H1 (cell line): ENCODE measurements at regions not wholly inside any gene's neighbourhood (a gene's known extent, or its start where the extent isn't known, plus 50 kb on each side); places are given as distances from the start of the nearest gene placed in this dataset.

Source experiments
- CTCF ChIA-PET: fragments of 300-600 bp; sonication (Branson Sonifier 250); formaldehyde crosslinking; loops from one replicate; lab custom pipeline; 2021; ENCODE audit not compliant: partially characterized antibody; lab: Charles Lee
- POLR2A ChIA-PET: fragments of 300-600 bp; sonication (Branson Sonifier 250); formaldehyde crosslinking; loops from one replicate; lab custom pipeline; 2021; ENCODE audit warnings: inconsistent platforms; ENCODE audit not compliant: partially characterized antibody; lab: Charles Lee
- DNase-seq, 2 experiments: peaks; one replicate each; pipeline versions ENCODE4 v3.0.0 to v3.0.0-alpha.2; 2010 to 2022; ENCODE audit warnings: low spot score in 2 of 2, low read depth in 1 of 2, mixed read lengths in 1 of 2
- FAIRE-seq: peaks from 2 replicates; lab custom pipeline; 2011; peaks lifted over from hg19 to GRCh38; lab: Jason Lieb, UNC
- H2AFZ ChIP-seq: 2 replicates; pipeline ENCODE4 v1.8.1; 2012; ENCODE audit warnings: low read length, inconsistent platforms
- H2AK5ac ChIP-seq: 2 replicates; pipeline ENCODE4 v1.6.1; 2013; ENCODE audit warnings: low read depth, low read length
- H2BK120ac ChIP-seq: replicated peaks from 2 replicates; pipeline ENCODE3; 2013; ENCODE audit warnings: low read depth, low read length, inconsistent platforms
- H2BK12ac ChIP-seq: 2 replicates; pipeline ENCODE4 v1.6.1; 2013; ENCODE audit warnings: low read depth, low read length
- H2BK15ac ChIP-seq: 2 replicates; pipeline ENCODE4 v1.6.1; 2013; ENCODE audit warnings: low read length
- H2BK20ac ChIP-seq: 2 replicates; pipeline ENCODE4 v1.6.1; 2013; ENCODE audit warnings: low read length
- H2BK5ac ChIP-seq: 2 replicates; pipeline ENCODE4 v1.6.1; 2013; ENCODE audit warnings: low read depth, low read length
- H3K14ac ChIP-seq: 2 replicates; pipeline ENCODE4 v1.6.1; 2013; ENCODE audit warnings: inconsistent platforms; ENCODE audit not compliant: insufficient read length
- H3K18ac ChIP-seq: 2 replicates; pipeline ENCODE4 v1.6.1; 2013; ENCODE audit warnings: low read length; ENCODE audit errors: extremely low read depth
- H3K23ac ChIP-seq: 2 replicates; pipeline ENCODE4 v1.6.1; 2013; ENCODE audit warnings: inconsistent platforms; ENCODE audit not compliant: insufficient read length
- H3K23me2 ChIP-seq: 2 replicates; pipeline ENCODE4 v1.6.1; 2013; ENCODE audit warnings: low read depth, low read length
- H3K27ac ChIP-seq: 2 replicates; pipeline ENCODE4 v1.6.1; 2011; ENCODE audit warnings: low read depth, low read length, inconsistent platforms
- H3K27me3 ChIP-seq, 4 experiments: replicated peaks in 1 of 4; 1 replicate in 1 of 4; 2 replicates in 3 of 4; pipeline versions ENCODE4 v1.6.1 to v1.8.1; 2011 to 2013; ENCODE audit warnings: low read length in 3 of 4, mild to moderate bottlenecking in 3 of 4, inconsistent platforms in 2 of 4, mixed read lengths in 2 of 4, moderate library complexity in 1 of 4; ENCODE audit not compliant: control insufficient read depth in 3 of 4, insufficient read depth in 3 of 4; ENCODE audit errors: extremely low read depth in 1 of 4
- H3K36me3 ChIP-seq, 4 experiments: 2 replicates each; pipeline versions ENCODE4 v1.6.1 to v1.8.1; 2011 to 2013; ENCODE audit warnings: mild to moderate bottlenecking in 4 of 4, low read length in 3 of 4, moderate library complexity in 2 of 4, control low read depth in 1 of 4, inconsistent platforms in 1 of 4; ENCODE audit not compliant: insufficient read depth in 4 of 4, control insufficient read depth in 2 of 4
- H3K4ac ChIP-seq: replicated peaks from 2 replicates; pipeline ENCODE3; 2013; ENCODE audit warnings: low read length, low read depth, mixed read lengths, inconsistent platforms; ENCODE audit not compliant: insufficient read length
- H3K4me1 ChIP-seq, 4 experiments: replicated peaks in 1 of 4; 1 replicate in 1 of 4; 2 replicates in 3 of 4; pipeline versions ENCODE4 v1.6.1 to v1.8.1; 2011 to 2013; ENCODE audit warnings: low read length in 3 of 4, inconsistent platforms in 2 of 4, mixed read lengths in 1 of 4; ENCODE audit not compliant: insufficient read depth in 4 of 4, control insufficient read depth in 3 of 4
- H3K4me2 ChIP-seq, 2 experiments: 2 replicates each; pipeline versions ENCODE4 v1.6.1 to v1.8.1; 2011 to 2013; ENCODE audit warnings: low read depth in 2 of 2, low read length in 2 of 2, control low read depth in 1 of 2, inconsistent platforms in 1 of 2, mild to moderate bottlenecking in 1 of 2; ENCODE audit not compliant: insufficient read depth in 1 of 2
- H3K4me3 ChIP-seq, 4 experiments: fragments of 200-600, 300-600 bp in 1 of 4; sonication (generic), shearing (Covaris generic), sonication (Bioruptor Twin) in 1 of 4; 2 replicates each; pipeline versions ENCODE4 v1.5.1 to v1.8.1; 2011 to 2016; ENCODE audit warnings: low read length in 4 of 4, low read depth in 3 of 4, control low read depth in 2 of 4, inconsistent platforms in 2 of 4, mild to moderate bottlenecking in 2 of 4, mixed read lengths in 1 of 4, moderate library complexity in 1 of 4; ENCODE audit not compliant: insufficient read depth in 2 of 4; ENCODE audit errors: extremely low read depth in 1 of 4
- H3K56ac ChIP-seq: replicated peaks from 2 replicates; pipeline ENCODE3; 2013; ENCODE audit warnings: low read depth, mild to moderate bottlenecking, mixed read lengths, low read length, inconsistent platforms; ENCODE audit not compliant: insufficient read length
- H3K79me1 ChIP-seq: 2 replicates; pipeline ENCODE4 v1.6.1; 2013; ENCODE audit warnings: low read depth, low read length, control low read depth
- H3K79me2 ChIP-seq, 2 experiments: 2 replicates each; pipeline versions ENCODE4 v1.6.1 to v1.8.1; 2012 to 2013; ENCODE audit warnings: low read length in 2 of 2, mild to moderate bottlenecking in 2 of 2, inconsistent platforms in 1 of 2; ENCODE audit not compliant: insufficient read depth in 2 of 2, control insufficient read depth in 1 of 2
- H3K9ac ChIP-seq, 4 experiments: replicated peaks in 1 of 4; 1 replicate in 1 of 4; 2 replicates in 3 of 4; pipeline versions ENCODE4 v1.6.1 to v1.8.1; 2011 to 2013; ENCODE audit warnings: low read depth in 3 of 4, low read length in 3 of 4, control low read depth in 2 of 4, mild to moderate bottlenecking in 2 of 4, moderate library complexity in 2 of 4, inconsistent platforms in 1 of 4; ENCODE audit errors: extremely low read depth in 1 of 4
- H3K9me3 ChIP-seq, 2 experiments: 2 replicates each; pipeline versions ENCODE4 v1.6.1 to v1.8.1; 2012 to 2013; ENCODE audit warnings: mild to moderate bottlenecking in 2 of 2, moderate library complexity in 2 of 2, control low read depth in 1 of 2, inconsistent platforms in 1 of 2, low read depth in 1 of 2, low read length in 1 of 2, mixed read lengths in 1 of 2; ENCODE audit not compliant: insufficient read depth in 2 of 2
- H4K20me1 ChIP-seq, 2 experiments: replicated peaks in 1 of 2; 2 replicates each; pipeline versions ENCODE3 to v1.8.1; 2011 to 2013; ENCODE audit warnings: inconsistent platforms in 2 of 2, low read length in 2 of 2, mild to moderate bottlenecking in 1 of 2; ENCODE audit not compliant: insufficient read depth in 2 of 2, control insufficient read depth in 1 of 2
- H4K5ac ChIP-seq: 2 replicates; pipeline ENCODE4 v1.6.1; 2013; ENCODE audit warnings: low read length, low read depth, mixed read lengths, inconsistent platforms; ENCODE audit not compliant: insufficient read length
- H4K8ac ChIP-seq: 2 replicates; pipeline ENCODE4 v1.8.0; 2013; ENCODE audit warnings: mild to moderate bottlenecking, moderate library complexity, low read length, inconsistent platforms; ENCODE audit not compliant: insufficient read depth; ENCODE audit errors: extremely low read depth
- H4K91ac ChIP-seq: replicated peaks from 2 replicates; pipeline ENCODE3; 2013; ENCODE audit warnings: low read length, mixed read lengths, inconsistent platforms; ENCODE audit not compliant: insufficient read length
- RAD21 ChIP-seq, 2 experiments: IDR thresholded peaks in 1 of 2; conservative IDR thresholded peaks in 1 of 2; 2 replicates each; pipeline ENCODE4 v1.6.1; 2011; ENCODE audit warnings: low read depth in 2 of 2, low read length in 2 of 2, improper control_type of control experiment in 1 of 2, inconsistent platforms in 1 of 2, mild to moderate bottlenecking in 1 of 2, moderate library complexity in 1 of 2
- SP2 ChIP-seq: IDR thresholded peaks from 2 replicates; pipeline ENCODE4 v1.6.1; 2012; ENCODE audit warnings: mild to moderate bottlenecking, low read length, inconsistent platforms
- WGBS, 2 experiments: shearing (Covaris generic) in 1 of 2; methylation state at CpG; one replicate each; pipeline versions ENCODE4 v1.1.6 to v1.1.7; 2013 to 2015; ENCODE audit warnings: low lambda C conversion rate in 2 of 2, mixed read lengths in 2 of 2, inconsistent platforms in 1 of 2, low coverage in 1 of 2, missing lambda C conversion rate in 1 of 2; ENCODE audit not compliant: insufficient replicate concordance in 2 of 2, insufficient coverage in 1 of 2, insufficient read length in 1 of 2; ENCODE audit errors: extremely low coverage in 1 of 2, missing lambda C conversion rate in 1 of 2; 5-methylcytosine and 5-hydroxymethylcytosine counted together

- Histone ChIP-seq H3K27me3 (no peaks in the 10 kb centered on the region), H3K9ac (no peak overlapping the region), H2BK5ac (no peak overlapping the region), H3K4ac (no peak overlapping the region), H3K4me1 (no peaks in the 10 kb centered on the region), H2BK15ac (no peak overlapping the region), H3K79me1 (no peaks in the 10 kb centered on the region), H4K91ac (no peak overlapping the region), H3K18ac (no peak overlapping the region), H3K56ac (no peak overlapping the region), H4K20me1 (no peaks in the 10 kb centered on the region), H3K4me3 (no peak overlapping the region), H3K23ac (no peak overlapping the region), H3K79me2 (no peaks in the 10 kb centered on the region), H2AK5ac (no peak overlapping the region), H3K27ac (no peak overlapping the region), H3K4me2 (no peak overlapping the region), H4K5ac (no peak overlapping the region), H2BK20ac (no peak overlapping the region), H2AFZ (no peak overlapping the region), H2BK120ac (no peak overlapping the region), H2BK12ac (no peak overlapping the region), H4K8ac (no peak overlapping the region), H3K36me3 (no peaks in the 10 kb centered on the region), H3K23me2 (no peaks in the 10 kb centered on the region), H3K9me3 (peaks cover 11 to 15% of the 10 kb centered on the region in 2 experiments), H3K14ac (no peak overlapping the region)
- 74% methylated on average over 5 of the region's 5 CpGs; no CpG with 5 or more reads in 1 of the 2 experiments for WGBS, 2 experiments
- FAIRE-seq (no peak), DNase-seq (no peak)
- TF ChIP-seq RAD21 (IDR thresholded peaks at IDR 0.05 in 1 of 2, conservative IDR thresholded peaks at IDR 0.05 in 1 of 2; ENCODE audit: low read depth in 2 of 2, low read length in 2 of 2) (peak in 1 of 2 experiments; percentile 22; a peak in 1 of 4 replicates), SP2 (no peak)
- CTCF ChIA-PET = no interaction called here
- POLR2A ChIA-PET = no interaction called here
Measured at GRCh38 chr3:86618706-86619105, 372.2 kb downstream of the VGLL3 start.
